Upper lobe of right lung (tissue), 1 donor: ENCODE measurements at regions not wholly inside any gene's neighbourhood (a gene's known extent, or its start where the extent isn't known, plus 50 kb on each side); places are given as distances from the start of the nearest gene placed in this dataset.

Experiments used
- ATAC-seq: fragments of 200-7000 bp; cut with Tn5 transposase; one replicate; pipeline ENCODE4 v1.9.1; 2020; ENCODE audit warnings: mild to moderate bottlenecking, moderate library complexity
- DNase-seq: peaks from one replicate; pipeline ENCODE4 v3.0.0-alpha.2; 2020
- H3K27ac ChIP-seq: fragments of 200-600 bp; one replicate; pipeline ENCODE4 v1.8.0; 2022
- H3K27me3 ChIP-seq: fragments of 200-600 bp; one replicate; pipeline ENCODE4 v1.8.0; 2022; ENCODE audit warnings: mild to moderate bottlenecking
- H3K36me3 ChIP-seq: fragments of 200-600 bp; one replicate; pipeline ENCODE4 v1.8.0; 2022
- H3K4me1 ChIP-seq: fragments of 200-600 bp; one replicate; pipeline ENCODE4 v1.8.0; 2022
- H3K4me3 ChIP-seq: fragments of 200-600 bp; one replicate; pipeline ENCODE4 v1.8.0; 2022; ENCODE audit warnings: mild to moderate bottlenecking
- H3K9me3 ChIP-seq: fragments of 200-600 bp; one replicate; pipeline ENCODE4 v1.8.0; 2022
- CTCF ChIP-seq: fragments of 200-600 bp; IDR thresholded peaks from one replicate; pipeline ENCODE4 v1.8.0; 2022; ENCODE audit warnings: antibody characterized with exemption
- intact Hi-C: fragments of 100-400 bp; cut with DNase I; formaldehyde crosslinking; loops from one replicate; pipeline ENCODE4 v1.11.0; 2022
- donor health status: DM: no; HTN: yes; CAD: no; lungs with severe emphysema.

GRCh38 chr18:11506856-11507255, 102.5 kb upstream of the SLC35G4 start:
- Histone ChIP-seq H3K36me3 (no peaks in the 10 kb centered on the region), H3K4me1 (no peaks in the 10 kb centered on the region), H3K27me3 (no peaks in the 10 kb centered on the region), H3K27ac (no peak overlapping the region), H3K4me3 (no peak overlapping the region), H3K9me3 (no peaks in the 10 kb centered on the region)
- ATAC-seq, result no peak
- no peak for DNase-seq
- intact Hi-C loops, result no loop called here
- TF ChIP-seq CTCF, result no peak

- no peak for TF ChIP-seq CTCF
- DNase-seq (no peak), ATAC-seq (no peak)
- Histone ChIP-seq H3K9me3 (no peaks in the 10 kb centered on the region), H3K27me3 (no peaks in the 10 kb centered on the region), H3K36me3 (no peaks in the 10 kb centered on the region), H3K4me1 (no peaks in the 10 kb centered on the region), H3K27ac (no peak overlapping the region), H3K4me3 (no peak overlapping the region)
- intact Hi-C loops, result no loop called here
These were observed 103.4 kb upstream of the SLC35G4 start for GRCh38 chr18:11505993-11506392.

GRCh38 chr18:11504962-11505361, 104.4 kb upstream of the SLC35G4 start:
- intact Hi-C loops, result no loop called here
- Histone ChIP-seq H3K4me3 (no peak overlapping the region), H3K27ac (no peak overlapping the region), H3K4me1 (no peaks in the 10 kb centered on the region), H3K36me3 (no peaks in the 10 kb centered on the region), H3K27me3 (no peaks in the 10 kb centered on the region), H3K9me3 (no peaks in the 10 kb centered on the region)
- TF ChIP-seq CTCF, result no peak
- DNase-seq (no peak), ATAC-seq (no peak)

GRCh38 chr18:11502368-11502767, 107.0 kb upstream of the SLC35G4 start:
- Histone ChIP-seq H3K4me1 (no peaks in the 10 kb centered on the region), H3K36me3 (no peaks in the 10 kb centered on the region), H3K4me3 (no peak overlapping the region), H3K9me3 (no peaks in the 10 kb centered on the region), H3K27ac (no peak overlapping the region), H3K27me3 (no peaks in the 10 kb centered on the region)
- intact Hi-C loops, result no loop called here
- ATAC-seq (no peak), DNase-seq (no peak)
- TF ChIP-seq CTCF, result no peak

- TF ChIP-seq CTCF, result no peak
- intact Hi-C loops, result no loop called here
- DNase-seq (no peak), ATAC-seq (no peak)
- H3K27me3 ChIP-seq, result no peaks in the 10 kb centered on the region
- H3K4me3 ChIP-seq, result no peak overlapping the region
- H3K27ac ChIP-seq, result no peak overlapping the region
- H3K4me1 ChIP-seq, result no peaks in the 10 kb centered on the region
- no peaks in the 10 kb centered on the region for H3K36me3 ChIP-seq
- H3K9me3 ChIP-seq, result no peaks in the 10 kb centered on the region
These were observed 108.0 kb upstream of the SLC35G4 start for GRCh38 chr18:11501352-11501751.
